K562 (cell line): ENCODE measurements at regions not wholly inside any gene's neighbourhood (a gene's known extent, or its start where the extent isn't known, plus 50 kb on each side); places are given as distances from the start of the nearest gene placed in this dataset.

Source experiments
- ATAC-seq: fragments of 200-7000 bp; cut with Tn5 transposase; 3 replicates; pipeline ENCODE4 v1.9.1; 2020; ENCODE audit warnings: moderate library complexity
- BruUV-seq: library from RNA; stranded (reverse); fragments of 400-500 nt; replicated peaks from 2 replicates; lab custom pipeline; 2021; lab: Mats Ljungman, UMichigan
- CTCF ChIA-PET: fragments of 300-600 bp; formaldehyde crosslinking; extraction: SDS; loops from one replicate; lab custom pipeline; 2021; ENCODE audit warnings: low intra/inter-chr PET ratio; lab: Yijun Ruan, JAX
- POLR2A ChIA-PET: fragments of 300-600, 350-650 bp; sonication (Branson Sonifier 250); formaldehyde crosslinking; extraction: SDS; loops from one replicate; lab custom pipeline; 2021; ENCODE audit warnings: antibody characterized with exemption, inconsistent platforms; lab: Yijun Ruan, JAX
- DNase-seq, 4 experiments: peaks; one replicate each; pipeline versions ENCODE4 v3.0.0 to v3.0.0-alpha.2; 2011 to 2018; ENCODE audit warnings: low spot score in 3 of 4, mixed read lengths in 3 of 4; ENCODE audit errors: extremely low read depth in 1 of 4
- FAIRE-seq: peaks from 2 replicates; lab custom pipeline; 2011; peaks lifted over from hg19 to GRCh38; lab: Jason Lieb, UNC
- H2AFZ ChIP-seq: 2 replicates; pipeline ENCODE4 v1.6.0; 2011; ENCODE audit warnings: low read depth, low read length, control low read depth, inconsistent platforms
- H3K27ac ChIP-seq: fragments of 200-600 bp; 3 replicates; pipeline ENCODE4 v1.8.0; 2011; ENCODE audit warnings: low read depth, mild to moderate bottlenecking, control low read depth, inconsistent platforms, low read length, moderate library complexity, mixed read lengths; ENCODE audit errors: extremely low read depth
- H3K27me3 ChIP-seq, 2 experiments: fragments of 300-600 bp in 1 of 2; 2 replicates in 1 of 2; 3 replicates in 1 of 2; pipeline versions ENCODE4 v1.6.0 to v1.8.0; 2011; ENCODE audit warnings: inconsistent platforms in 2 of 2, low read length in 2 of 2, mild to moderate bottlenecking in 1 of 2, mixed read lengths in 1 of 2, moderate library complexity in 1 of 2; ENCODE audit not compliant: control insufficient read depth in 2 of 2, insufficient read depth in 2 of 2
- H3K36me3 ChIP-seq: fragments of 300-600 bp; 3 replicates; pipeline ENCODE4 v1.8.0; 2011; ENCODE audit warnings: mild to moderate bottlenecking, low read length, inconsistent platforms; ENCODE audit not compliant: control insufficient read depth, insufficient read depth
- H3K4me1 ChIP-seq, 2 experiments: fragments of 200-600 bp in 1 of 2; replicated peaks in 1 of 2; 2 replicates in 1 of 2; 3 replicates in 1 of 2; pipeline versions ENCODE4 v1.5.1 to v1.8.0; 2011; ENCODE audit warnings: inconsistent platforms in 2 of 2, low read length in 2 of 2, mild to moderate bottlenecking in 1 of 2, mixed read lengths in 1 of 2, moderate library complexity in 1 of 2; ENCODE audit not compliant: control insufficient read depth in 2 of 2, insufficient read depth in 2 of 2
- H3K4me2 ChIP-seq: 2 replicates; pipeline ENCODE4 v1.6.1; 2011; ENCODE audit warnings: low read length, control low read depth, inconsistent platforms, mixed read lengths; ENCODE audit not compliant: insufficient read depth
- H3K4me3 ChIP-seq: fragments of 200-600 bp; sonication (generic), shearing (Covaris generic); 2 replicates; pipeline ENCODE4 v1.5.1; 2016; ENCODE audit warnings: control low read depth, inconsistent platforms
- H3K79me2 ChIP-seq: fragments of 200-600 bp; 3 replicates; pipeline ENCODE4 v1.8.0; 2011; ENCODE audit warnings: low read length, inconsistent platforms; ENCODE audit not compliant: control insufficient read depth, insufficient read depth
- H3K9ac ChIP-seq, 2 experiments: 2 replicates each; pipeline versions ENCODE4 v1.6.0 to v1.6.1; 2011; ENCODE audit warnings: low read depth in 2 of 2, low read length in 2 of 2, control low read depth in 1 of 2, inconsistent platforms in 1 of 2, mild to moderate bottlenecking in 1 of 2, mixed read lengths in 1 of 2; ENCODE audit not compliant: insufficient read depth in 1 of 2
- H3K9me1 ChIP-seq: one replicate; pipeline ENCODE4 v1.6.0; 2011; ENCODE audit warnings: inconsistent platforms, mild to moderate bottlenecking, low read length, moderate library complexity; ENCODE audit not compliant: control insufficient read depth, insufficient read depth
- H3K9me3 ChIP-seq: replicated peaks from 2 replicates; pipeline ENCODE4 v1.5.1; 2011; ENCODE audit warnings: low read depth, low read length, inconsistent platforms; ENCODE audit not compliant: control insufficient read depth, insufficient read depth
- H4K20me1 ChIP-seq: replicated peaks from 2 replicates; pipeline ENCODE4 v1.6.1; 2011; ENCODE audit warnings: low read length, inconsistent platforms, mixed read lengths; ENCODE audit not compliant: control insufficient read depth, insufficient read depth
- CXXC5 ChIP-seq: fragments of 250-450 bp; sonication (Bioruptor Pico); IDR thresholded peaks from 2 replicates; pipeline ENCODE4 v1.8.0; 2022; ENCODE audit warnings: inconsistent platforms, mild to moderate bottlenecking, moderate library complexity
- DMBX1 ChIP-seq: fragments of 250-450 bp; sonication (Bioruptor Pico); IDR thresholded peaks from 2 replicates; pipeline ENCODE4 v1.8.0; 2022; ENCODE audit warnings: inconsistent platforms, mild to moderate bottlenecking, moderate library complexity, borderline replicate concordance
- MBD2 ChIP-seq: sonication (generic); IDR thresholded peaks from 2 replicates; pipeline ENCODE4 v1.6.1; 2016; ENCODE audit warnings: low read depth, borderline replicate concordance
- U2AF1 ChIP-seq: fragments of 200-400 bp; formaldehyde crosslinking; optimal IDR thresholded peaks from 2 replicates; pipeline ENCODE3; 2017; ENCODE audit warnings: mild to moderate bottlenecking, low read depth, low read length, moderate library complexity
- ZNF644 ChIP-seq: fragments of 200-800 bp; sonication (Bioruptor generic); IDR thresholded peaks from 2 replicates; pipeline ENCODE4 v1.6.1; 2016; ENCODE audit warnings: low read depth, missing genetic modification characterization, missing compliant biosample characterization
- WGBS: fragments of 100-300 bp; shearing (Covaris generic); methylation state at CpG from one replicate; pipeline ENCODE4 v1.1.6; 2016; ENCODE audit warnings: low coverage, mixed read lengths; ENCODE audit not compliant: insufficient coverage; ENCODE audit errors: missing lambda C conversion rate; 5-methylcytosine and 5-hydroxymethylcytosine counted together
- in situ Hi-C: fragments of 300-500 bp; cut with MboI; formaldehyde crosslinking; loops from 4 replicates; pipeline ENCODE4 v1.15.0; 2018; ENCODE audit warnings: inconsistent platforms, mixed read lengths
- intact Hi-C: fragments of 100-400 bp; cut with micrococcal nuclease; formaldehyde crosslinking; loops from 2 replicates; pipeline ENCODE4 v1.14.2; 2022
- TF ChIP-seq, protein P1 (sequence below): fragments of 450-650 bp; formaldehyde crosslinking; IDR thresholded peaks from 2 replicates; pipeline ENCODE4 v1.4.0; 2020; ENCODE audit warnings: mild to moderate bottlenecking, mixed read lengths

DNA sequence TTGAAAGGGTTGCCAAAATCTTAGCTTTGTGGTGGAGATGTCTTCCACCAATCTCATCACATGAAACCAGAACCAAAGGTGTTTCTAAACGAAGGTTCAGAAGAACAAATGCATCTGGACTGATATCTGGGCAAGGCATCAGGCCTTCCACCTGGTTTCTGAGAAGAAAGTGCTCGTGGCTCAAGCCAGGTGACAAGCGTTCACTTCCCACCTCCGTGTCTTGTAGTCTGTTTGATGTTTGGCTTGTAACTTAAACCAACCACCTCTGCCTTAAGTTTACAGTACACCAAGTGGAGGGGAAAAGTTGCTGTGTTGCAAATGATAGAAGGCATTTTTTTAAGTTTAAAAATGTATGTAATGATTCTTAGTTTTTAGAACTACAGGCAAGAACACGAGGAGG is 66.9 kb upstream of the MAP3K7 start:
- no peaks in the 10 kb centered on the region for H3K9me3 ChIP-seq
- TF ChIP-seq, protein P1, sequence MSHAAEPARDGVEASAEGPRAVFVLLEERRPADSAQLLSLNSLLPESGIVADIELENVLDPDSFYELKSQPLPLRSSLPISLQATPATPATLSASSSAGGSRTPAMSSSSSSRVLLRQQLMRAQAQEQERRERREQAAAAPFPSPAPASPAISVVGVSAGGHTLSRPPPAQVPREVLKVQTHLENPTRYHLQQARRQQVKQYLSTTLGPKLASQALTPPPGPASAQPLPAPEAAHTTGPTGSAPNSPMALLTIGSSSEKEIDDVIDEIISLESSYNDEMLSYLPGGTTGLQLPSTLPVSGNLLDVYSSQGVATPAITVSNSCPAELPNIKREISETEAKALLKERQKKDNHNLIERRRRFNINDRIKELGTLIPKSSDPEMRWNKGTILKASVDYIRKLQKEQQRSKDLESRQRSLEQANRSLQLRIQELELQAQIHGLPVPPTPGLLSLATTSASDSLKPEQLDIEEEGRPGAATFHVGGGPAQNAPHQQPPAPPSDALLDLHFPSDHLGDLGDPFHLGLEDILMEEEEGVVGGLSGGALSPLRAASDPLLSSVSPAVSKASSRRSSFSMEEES (CRISPR knock-in tag): no peak
- TF ChIP-seq ZNF644 (no peak), U2AF1 (no peak), CXXC5 (no peak), DMBX1 (CRISPR knock-in tag) (no peak), MBD2 (no peak)
- intact Hi-C loops: no loop called here
- H3K9ac ChIP-seq: no peak overlapping the region
- H3K79me2 ChIP-seq: no peaks in the 10 kb centered on the region
- no peak overlapping the region for H2AFZ ChIP-seq
- BruUV-seq: no TSS peak
- no peak for DNase-seq
- ChIA-PET POLR2A (no interaction called here), CTCF (no interaction called here)
- H3K4me1 ChIP-seq: no peaks in the 10 kb centered on the region
- ATAC-seq: no peak
- no peaks in the 10 kb centered on the region for H3K9me1 ChIP-seq
- FAIRE-seq: no peak
- WGBS: 2% methylated on average over 5 of the region's 5 CpGs
- no peak overlapping the region for H3K4me3 ChIP-seq
- in situ Hi-C loops: no loop called here
- H3K36me3 ChIP-seq: no peaks in the 10 kb centered on the region
- H4K20me1 ChIP-seq: no peaks in the 10 kb centered on the region
- peaks cover 5 to 11% of the 10 kb centered on the region in 2 experiments for H3K27me3 ChIP-seq
- H3K27ac ChIP-seq: no peak overlapping the region
- H3K4me2 ChIP-seq: no peak overlapping the region
